ENCODE measurements at regions not wholly inside any gene's neighbourhood (a gene's known extent, or its start where the extent isn't known, plus 50 kb on each side); places are given as distances from the start of the nearest gene placed in this dataset.

DNA sequence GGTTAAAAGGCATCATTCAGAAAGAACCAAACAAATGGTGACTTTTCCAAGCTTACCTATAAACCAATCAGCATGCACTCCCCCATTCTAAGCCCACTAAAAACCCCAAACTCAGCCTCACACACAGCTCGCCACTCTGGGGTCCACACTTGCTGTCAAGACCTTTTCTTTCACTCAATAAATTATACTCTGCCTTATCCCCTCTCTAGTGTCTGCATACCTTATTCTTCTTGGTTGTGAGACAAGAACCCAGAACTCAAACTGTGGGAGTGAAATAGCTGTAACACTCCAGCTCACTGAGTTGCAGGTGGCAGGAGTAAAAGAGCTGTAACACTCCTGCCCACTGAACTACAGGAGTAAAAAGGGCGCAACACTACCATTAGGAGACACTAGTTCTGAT lies 559.0 kb downstream of the TBC1D4 start:
- no peak for TF ChIP-seq POLR2A (IDR thresholded peaks at IDR 0.05)
- TF ChIP-seq, protein P1, sequence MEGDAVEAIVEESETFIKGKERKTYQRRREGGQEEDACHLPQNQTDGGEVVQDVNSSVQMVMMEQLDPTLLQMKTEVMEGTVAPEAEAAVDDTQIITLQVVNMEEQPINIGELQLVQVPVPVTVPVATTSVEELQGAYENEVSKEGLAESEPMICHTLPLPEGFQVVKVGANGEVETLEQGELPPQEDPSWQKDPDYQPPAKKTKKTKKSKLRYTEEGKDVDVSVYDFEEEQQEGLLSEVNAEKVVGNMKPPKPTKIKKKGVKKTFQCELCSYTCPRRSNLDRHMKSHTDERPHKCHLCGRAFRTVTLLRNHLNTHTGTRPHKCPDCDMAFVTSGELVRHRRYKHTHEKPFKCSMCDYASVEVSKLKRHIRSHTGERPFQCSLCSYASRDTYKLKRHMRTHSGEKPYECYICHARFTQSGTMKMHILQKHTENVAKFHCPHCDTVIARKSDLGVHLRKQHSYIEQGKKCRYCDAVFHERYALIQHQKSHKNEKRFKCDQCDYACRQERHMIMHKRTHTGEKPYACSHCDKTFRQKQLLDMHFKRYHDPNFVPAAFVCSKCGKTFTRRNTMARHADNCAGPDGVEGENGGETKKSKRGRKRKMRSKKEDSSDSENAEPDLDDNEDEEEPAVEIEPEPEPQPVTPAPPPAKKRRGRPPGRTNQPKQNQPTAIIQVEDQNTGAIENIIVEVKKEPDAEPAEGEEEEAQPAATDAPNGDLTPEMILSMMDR (IDR thresholded peaks at IDR 0.05), result no peak
